ENCODE measurements at regions not wholly inside any gene's neighbourhood (a gene's known extent, or its start where the extent isn't known, plus 50 kb on each side); places are given as distances from the start of the nearest gene placed in this dataset.

DNA sequence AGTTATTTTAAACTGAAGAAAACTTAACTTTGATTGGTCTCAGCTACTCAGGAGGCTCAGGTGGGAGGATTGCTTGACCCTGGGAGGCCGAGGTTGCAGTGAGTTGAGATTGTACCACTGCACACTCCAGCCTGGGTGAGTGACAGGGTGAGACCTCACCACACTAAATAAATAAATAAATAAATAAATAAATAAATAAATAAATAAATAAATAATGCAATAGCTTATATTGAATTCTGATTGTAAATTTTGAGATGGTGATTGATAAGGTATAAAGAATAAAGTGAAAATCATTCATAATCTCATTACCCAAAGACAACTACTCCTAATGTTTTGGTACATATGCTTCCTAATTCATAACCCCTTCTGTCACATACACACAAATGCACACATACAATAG, 58.1 kb downstream of the TUBA3C start:
- TF ChIP-seq, protein P1, sequence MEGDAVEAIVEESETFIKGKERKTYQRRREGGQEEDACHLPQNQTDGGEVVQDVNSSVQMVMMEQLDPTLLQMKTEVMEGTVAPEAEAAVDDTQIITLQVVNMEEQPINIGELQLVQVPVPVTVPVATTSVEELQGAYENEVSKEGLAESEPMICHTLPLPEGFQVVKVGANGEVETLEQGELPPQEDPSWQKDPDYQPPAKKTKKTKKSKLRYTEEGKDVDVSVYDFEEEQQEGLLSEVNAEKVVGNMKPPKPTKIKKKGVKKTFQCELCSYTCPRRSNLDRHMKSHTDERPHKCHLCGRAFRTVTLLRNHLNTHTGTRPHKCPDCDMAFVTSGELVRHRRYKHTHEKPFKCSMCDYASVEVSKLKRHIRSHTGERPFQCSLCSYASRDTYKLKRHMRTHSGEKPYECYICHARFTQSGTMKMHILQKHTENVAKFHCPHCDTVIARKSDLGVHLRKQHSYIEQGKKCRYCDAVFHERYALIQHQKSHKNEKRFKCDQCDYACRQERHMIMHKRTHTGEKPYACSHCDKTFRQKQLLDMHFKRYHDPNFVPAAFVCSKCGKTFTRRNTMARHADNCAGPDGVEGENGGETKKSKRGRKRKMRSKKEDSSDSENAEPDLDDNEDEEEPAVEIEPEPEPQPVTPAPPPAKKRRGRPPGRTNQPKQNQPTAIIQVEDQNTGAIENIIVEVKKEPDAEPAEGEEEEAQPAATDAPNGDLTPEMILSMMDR (IDR thresholded peaks at IDR 0.05; ENCODE audit: low read length): no peak
- no peak for TF ChIP-seq EZH2 (IDR thresholded peaks at IDR 0.05; ENCODE audit: borderline replicate concordance, low read length)
